AG09309 (cell line): ENCODE measurements at regions not wholly inside any gene's neighbourhood (a gene's known extent, or its start where the extent isn't known, plus 50 kb on each side); places are given as distances from the start of the nearest gene placed in this dataset.
A peak's percentile ranks its signal among the peaks of the same experiment; 100 is the strongest.
"Not testable (repeated sequence)": the region's sequence is repeated elsewhere in the genome, so short reads cannot be mapped to it uniquely, and the experiment has no call there.

Experiments used
- DNase-seq: peaks from one replicate; pipeline ENCODE4 v3.0.0-alpha.2; 2010; ENCODE audit warnings: low read depth
- H3K4me3 ChIP-seq: 2 replicates; pipeline ENCODE4 v1.5.1; 2011; ENCODE audit warnings: mild to moderate bottlenecking, low read depth, low read length, moderate library complexity; ENCODE audit not compliant: control insufficient read depth
- CTCF ChIP-seq: IDR thresholded peaks from 2 replicates; pipeline ENCODE4 v1.5.1; 2011; ENCODE audit warnings: mild to moderate bottlenecking, low read depth, low read length, inconsistent platforms; ENCODE audit not compliant: insufficient read depth, control insufficient read depth; ENCODE audit errors: missing control alignments

- not testable (repeated sequence) for DNase-seq, H3K4me3 ChIP-seq
These were observed 57.8 kb upstream of the NBPF8 start for GRCh38 chr1:120357046-120357445.

- peak; percentile 16 for TF ChIP-seq CTCF
- not testable (repeated sequence) for H3K4me3 ChIP-seq, DNase-seq
These were observed 58.7 kb upstream of the NBPF8 start for GRCh38 chr1:120356170-120356569.

- not testable (repeated sequence) for DNase-seq
- H3K4me3 ChIP-seq: peak overlapping the region; percentile 25
These were observed 60.1 kb upstream of the NBPF8 start for GRCh38 chr1:120354618-120355184.

GRCh38 chr1:120342231-120343073 lies 72.4 kb upstream of the NBPF8 start:
- not testable (repeated sequence) for DNase-seq
- H3K4me3 ChIP-seq: peak overlapping the region; percentile 21

- peak overlapping the region; percentile 53 for H3K4me3 ChIP-seq
- DNase-seq: not testable (repeated sequence)
These were observed 73.1 kb upstream of the NBPF8 start for GRCh38 chr1:120341756-120342155.

- DNase-seq: not testable (repeated sequence)
- H3K4me3 ChIP-seq: peak overlapping the region; percentile 53
These were observed 73.7 kb upstream of the NBPF8 start for GRCh38 chr1:120340838-120341751.

GRCh38 chr1:120315738-120316137 lies 99.1 kb upstream of the NBPF8 start:
- not testable (repeated sequence) for H3K4me3 ChIP-seq

GRCh38 chr1:120311930-120312329 lies 102.9 kb upstream of the NBPF8 start:
- DNase-seq, H3K4me3 ChIP-seq: not testable (repeated sequence)

More at GRCh38 chr1:120315738-120316137, 99.1 kb upstream of the NBPF8 start:
- DNase-seq: not testable (repeated sequence)

- not testable (repeated sequence) for H3K4me3 ChIP-seq, DNase-seq
These were observed 105.8 kb upstream of the NBPF8 start for GRCh38 chr1:120308940-120309578.

GRCh38 chr1:120305046-120305445 lies 109.8 kb upstream of the NBPF8 start:
- DNase-seq, H3K4me3 ChIP-seq: not testable (repeated sequence)

GRCh38 chr1:120304341-120304740 lies 110.5 kb upstream of the NBPF8 start:
- not testable (repeated sequence) for H3K4me3 ChIP-seq, DNase-seq

GRCh38 chr1:120299433-120300057 lies 115.3 kb upstream of the NBPF8 start:
- not testable (repeated sequence) for H3K4me3 ChIP-seq, DNase-seq

GRCh38 chr1:120298487-120298886 lies 116.3 kb upstream of the NBPF8 start:
- H3K4me3 ChIP-seq: not testable (repeated sequence)

GRCh38 chr1:120297345-120297953 lies 117.4 kb upstream of the NBPF8 start:
- not testable (repeated sequence) for H3K4me3 ChIP-seq, DNase-seq

More at GRCh38 chr1:120298487-120298886, 116.3 kb upstream of the NBPF8 start:
- not testable (repeated sequence) for DNase-seq

- not testable (repeated sequence) for DNase-seq
These were observed 113.8 kb upstream of the SEC22B start for GRCh38 chr1:120290105-120290504.

GRCh38 chr1:120289601-120290074 lies 113.3 kb upstream of the SEC22B start:
- H3K4me3 ChIP-seq, DNase-seq: not testable (repeated sequence)

More at GRCh38 chr1:120290105-120290504, 113.8 kb upstream of the SEC22B start:
- not testable (repeated sequence) for H3K4me3 ChIP-seq
